ENCODE measurements at regions not wholly inside any gene's neighbourhood (a gene's known extent, or its start where the extent isn't known, plus 50 kb on each side); places are given as distances from the start of the nearest gene placed in this dataset.

DNA sequence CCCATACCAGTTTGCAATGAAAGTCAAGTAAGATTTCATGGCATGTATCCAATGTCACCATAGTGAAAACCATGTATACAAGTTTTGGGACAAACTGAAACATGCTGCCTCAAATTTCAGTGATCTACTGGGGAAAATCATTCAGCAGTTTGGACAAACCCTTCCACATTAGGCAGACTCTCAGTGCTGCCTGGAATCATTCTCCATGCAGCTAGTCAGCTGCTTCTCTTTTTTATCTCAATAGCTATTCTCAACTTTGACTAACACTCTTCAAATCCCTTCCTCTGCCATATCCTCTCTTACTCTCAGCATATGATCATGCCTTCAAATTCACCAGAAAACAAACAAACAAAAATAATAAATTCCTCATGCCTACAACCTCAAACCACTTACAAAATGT lies 323.3 kb downstream of the MAN2A1 start:
- Histone ChIP-seq H3K4me3 (no peak overlapping the region), H3K9me3 (no peaks in the 10 kb centered on the region), H3K36me3 (no peaks in the 10 kb centered on the region), H3K27me3 (no peaks in the 10 kb centered on the region), H3K27ac (no peak overlapping the region), H3K4me1 (peaks cover 0 to 6% (median 0%) of the 10 kb centered on the region in 4 donors)
- intact Hi-C loops (cut with DNase I) = no loop called here
- DNase-seq (no peak), ATAC-seq (no peak)
- TF ChIP-seq CTCF (IDR thresholded peaks at IDR 0.05) = no peak
- TF ChIP-seq POLR2A (IDR thresholded peaks at IDR 0.05) = no peak

- Histone ChIP-seq H3K4me1 (peaks cover 0 to 9% (median 3%) of the 10 kb centered on the region in 4 donors), H3K4me3 (no peak overlapping the region), H3K36me3 (no peaks in the 10 kb centered on the region), H3K9me3 (no peaks in the 10 kb centered on the region), H3K27ac (peak overlapping the region in 1 of 3 donors; percentile 22), H3K27me3 (no peaks in the 10 kb centered on the region)
- TF ChIP-seq POLR2A (IDR thresholded peaks at IDR 0.05) (no peak), CTCF (IDR thresholded peaks at IDR 0.05) (no peak)
- intact Hi-C loops (cut with DNase I) = no loop called here
- 61% methylated on average over 2 of the region's 2 CpGs for WGBS (ENCODE audit: insufficient coverage, low coverage, low lambda C conversion rate, missing lambda C conversion rate)
- DNase-seq = no peak
- peak; percentile 39 to 68 (median 52) for ATAC-seq
Observed at GRCh38 chr5:110017854-110018253, 328.1 kb downstream of the MAN2A1 start.

DNA sequence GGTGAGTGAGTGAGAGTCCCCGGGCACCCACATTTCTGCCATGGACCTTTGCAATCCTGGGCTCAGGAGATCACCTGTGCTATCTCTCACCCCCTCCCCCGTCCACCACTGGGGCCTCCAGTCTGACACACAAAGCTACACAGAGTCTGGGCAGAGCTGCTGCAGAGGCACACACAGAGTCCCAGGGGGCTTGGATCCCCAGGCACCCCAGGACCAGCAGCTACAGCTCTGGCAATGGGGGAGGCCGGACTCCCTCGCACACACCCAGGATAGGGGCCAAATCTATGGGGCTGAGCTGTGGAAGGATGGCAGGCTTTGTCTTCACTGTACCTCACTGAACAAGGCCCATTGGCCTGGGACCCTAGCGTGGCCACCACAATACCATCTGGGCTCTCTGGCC lies 328.8 kb downstream of the MAN2A1 start:
- no peak for DNase-seq

DNA sequence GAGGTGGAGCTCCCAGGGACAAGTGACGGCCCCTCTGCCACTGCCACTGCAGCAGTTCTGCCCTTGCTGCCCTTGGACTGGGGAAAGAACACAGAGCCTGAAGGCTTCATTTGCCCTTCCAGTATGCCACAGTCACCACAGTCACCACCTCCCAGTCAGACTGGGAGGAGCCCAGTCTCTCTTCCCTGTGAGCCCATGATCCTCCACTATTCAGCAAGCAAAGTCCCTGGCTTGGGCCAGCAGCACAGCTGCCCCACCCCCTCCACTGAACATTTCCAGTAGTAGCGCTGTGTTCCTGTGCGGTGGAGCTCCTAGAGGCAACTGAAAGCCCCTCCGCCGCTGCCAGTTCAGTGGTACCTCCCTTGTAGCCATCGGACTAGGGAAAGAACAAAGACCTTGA lies 329.4 kb downstream of the MAN2A1 start:
- H3K27ac ChIP-seq = peak overlapping the region in 1 of 3 donors; percentile 38
- peak in 1 of 3 donors; percentile 62 for DNase-seq
- H3K9me3 ChIP-seq = no peaks in the 10 kb centered on the region
- TF ChIP-seq CTCF (IDR thresholded peaks at IDR 0.05) = no peak
- TF ChIP-seq POLR2A (IDR thresholded peaks at IDR 0.05) = no peak
- no peaks in the 10 kb centered on the region for H3K27me3 ChIP-seq
- H3K36me3 ChIP-seq = no peaks in the 10 kb centered on the region
- no peak overlapping the region for H3K4me3 ChIP-seq
- WGBS (ENCODE audit: insufficient coverage, low coverage, low lambda C conversion rate, missing lambda C conversion rate) = 100% methylated on average over 4 of the region's 6 CpGs
- peaks cover 0 to 9% (median 3%) of the 10 kb centered on the region in 4 donors for H3K4me1 ChIP-seq
- intact Hi-C loops (cut with DNase I) = no loop called here
- ATAC-seq = peak; percentile 12 to 78 (median 56)

More for the DNA sequence above, 328.8 kb downstream of the MAN2A1 start:
- Histone ChIP-seq H3K4me1 (peaks cover 0 to 9% (median 3%) of the 10 kb centered on the region in 4 donors), H3K27ac (no peak overlapping the region), H3K36me3 (no peaks in the 10 kb centered on the region), H3K4me3 (no peak overlapping the region), H3K27me3 (no peaks in the 10 kb centered on the region), H3K9me3 (no peaks in the 10 kb centered on the region)
- WGBS (ENCODE audit: insufficient coverage, low coverage, low lambda C conversion rate, missing lambda C conversion rate) = no CpG with 5 or more reads among the region's 5 CpGs
- peak; percentile 18 to 28 (median 21) for ATAC-seq
- no peak for TF ChIP-seq POLR2A (IDR thresholded peaks at IDR 0.05)
- TF ChIP-seq CTCF (IDR thresholded peaks at IDR 0.05) = no peak
- intact Hi-C loops (cut with DNase I) = no loop called here

- intact Hi-C loops (cut with DNase I) = no loop called here
- peaks cover 0 to 9% (median 3%) of the 10 kb centered on the region in 4 donors for H3K4me1 ChIP-seq
- peak overlapping the region in 1 of 3 donors; percentile 38 for H3K27ac ChIP-seq
- WGBS (ENCODE audit: insufficient coverage, low coverage, low lambda C conversion rate, missing lambda C conversion rate) = 51% methylated on average over 3 of the region's 4 CpGs
- ATAC-seq = peak; percentile 80 to 91 (median 84)
- TF ChIP-seq CTCF (IDR thresholded peaks at IDR 0.05) (peak in 1 of 4 donors; percentile 22), POLR2A (IDR thresholded peaks at IDR 0.05) (no peak)
- H3K4me3 ChIP-seq = no peak overlapping the region
- no peaks in the 10 kb centered on the region for H3K9me3 ChIP-seq
- peak in 1 of 3 donors; percentile 45 for DNase-seq
- H3K36me3 ChIP-seq = no peaks in the 10 kb centered on the region
- H3K27me3 ChIP-seq = no peaks in the 10 kb centered on the region
Observed at GRCh38 chr5:110019780-110020179, 330.1 kb downstream of the MAN2A1 start.
